Fibroblast of pulmonary artery (primary cell): ENCODE measurements at regions not wholly inside any gene's neighbourhood (a gene's known extent, or its start where the extent isn't known, plus 50 kb on each side); places are given as distances from the start of the nearest gene placed in this dataset.

Experiments
- DNase-seq: peaks from one replicate; pipeline ENCODE4 v3.0.0-alpha.2; 2010; ENCODE audit warnings: low read depth
- H3K4me3 ChIP-seq: replicated peaks from 2 replicates; pipeline ENCODE4 v1.5.1; 2011; ENCODE audit warnings: low read depth, mild to moderate bottlenecking, control low read depth, low read length, moderate library complexity
- TF ChIP-seq, protein P1 (sequence below): IDR thresholded peaks from 2 replicates; pipeline ENCODE4 v1.5.1; 2011; ENCODE audit warnings: mild to moderate bottlenecking, control low read depth, low read length, inconsistent platforms; ENCODE audit errors: missing control alignments

DNA sequence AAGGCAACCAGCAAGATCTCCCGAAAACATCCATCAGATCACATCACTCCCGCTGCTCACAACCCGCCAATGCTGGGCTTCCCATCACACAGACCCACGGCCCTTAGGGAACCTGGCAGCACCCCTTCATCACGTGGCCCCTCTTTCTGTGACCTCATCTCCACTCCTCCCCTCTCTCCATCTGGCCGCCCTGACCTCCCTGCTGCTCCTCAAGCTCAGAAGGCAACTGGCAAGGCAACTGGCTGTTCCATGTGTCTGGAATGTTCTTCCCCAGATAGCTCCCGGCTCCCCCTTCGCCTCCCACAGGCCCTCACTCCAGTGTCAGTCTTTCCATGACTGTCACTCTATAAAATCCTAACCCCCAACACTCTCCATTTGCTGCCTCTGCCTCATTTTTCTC, 113.0 kb upstream of the ERG start:
- no peak for DNase-seq
- TF ChIP-seq, protein P1, sequence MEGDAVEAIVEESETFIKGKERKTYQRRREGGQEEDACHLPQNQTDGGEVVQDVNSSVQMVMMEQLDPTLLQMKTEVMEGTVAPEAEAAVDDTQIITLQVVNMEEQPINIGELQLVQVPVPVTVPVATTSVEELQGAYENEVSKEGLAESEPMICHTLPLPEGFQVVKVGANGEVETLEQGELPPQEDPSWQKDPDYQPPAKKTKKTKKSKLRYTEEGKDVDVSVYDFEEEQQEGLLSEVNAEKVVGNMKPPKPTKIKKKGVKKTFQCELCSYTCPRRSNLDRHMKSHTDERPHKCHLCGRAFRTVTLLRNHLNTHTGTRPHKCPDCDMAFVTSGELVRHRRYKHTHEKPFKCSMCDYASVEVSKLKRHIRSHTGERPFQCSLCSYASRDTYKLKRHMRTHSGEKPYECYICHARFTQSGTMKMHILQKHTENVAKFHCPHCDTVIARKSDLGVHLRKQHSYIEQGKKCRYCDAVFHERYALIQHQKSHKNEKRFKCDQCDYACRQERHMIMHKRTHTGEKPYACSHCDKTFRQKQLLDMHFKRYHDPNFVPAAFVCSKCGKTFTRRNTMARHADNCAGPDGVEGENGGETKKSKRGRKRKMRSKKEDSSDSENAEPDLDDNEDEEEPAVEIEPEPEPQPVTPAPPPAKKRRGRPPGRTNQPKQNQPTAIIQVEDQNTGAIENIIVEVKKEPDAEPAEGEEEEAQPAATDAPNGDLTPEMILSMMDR: no peak
- H3K4me3 ChIP-seq: no peak overlapping the region

DNA sequence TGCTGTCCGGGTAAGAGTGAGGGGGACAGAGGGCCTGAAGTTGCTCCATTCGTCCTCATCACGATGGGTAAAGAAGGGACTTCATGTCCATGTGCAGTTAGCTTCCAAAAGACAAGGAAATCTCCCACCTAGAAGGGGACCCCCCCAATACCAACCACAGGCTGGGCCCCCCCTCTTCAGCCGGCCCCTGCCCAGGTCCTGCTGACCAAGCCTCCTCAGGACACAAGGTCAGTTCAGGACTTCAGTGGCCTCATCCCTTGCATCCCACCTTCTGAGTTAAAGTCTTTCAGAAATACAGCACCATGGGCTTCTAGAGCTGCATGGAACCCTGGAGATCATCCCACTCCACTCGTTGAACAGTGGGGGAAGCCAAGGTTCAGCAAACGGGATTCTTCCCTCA, 115.4 kb upstream of the ERG start:
- TF ChIP-seq, protein P1: no peak
- DNase-seq: no peak
- no peak overlapping the region for H3K4me3 ChIP-seq

DNA sequence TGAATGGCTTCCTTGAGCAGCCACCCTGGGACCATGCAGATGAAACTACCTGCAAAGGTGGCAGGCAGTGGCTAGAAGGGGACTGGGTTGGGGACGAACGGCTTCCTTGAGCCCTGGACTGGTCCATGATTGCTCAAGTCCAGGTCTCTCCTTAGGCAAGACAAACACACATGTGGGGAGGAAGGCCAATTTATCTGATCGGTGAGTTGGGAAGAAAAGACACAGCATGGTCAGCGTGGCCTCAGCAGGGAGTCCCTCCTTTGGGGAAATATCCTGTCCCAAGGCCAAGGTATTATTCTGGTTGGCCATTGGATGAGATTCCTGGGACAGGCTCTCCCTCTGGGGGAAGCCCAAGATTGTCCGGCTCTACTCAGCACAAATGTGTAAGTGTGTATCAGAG, 116.3 kb upstream of the ERG start:
- no peak overlapping the region for H3K4me3 ChIP-seq
- DNase-seq: no peak
- TF ChIP-seq, protein P1: no peak

DNA sequence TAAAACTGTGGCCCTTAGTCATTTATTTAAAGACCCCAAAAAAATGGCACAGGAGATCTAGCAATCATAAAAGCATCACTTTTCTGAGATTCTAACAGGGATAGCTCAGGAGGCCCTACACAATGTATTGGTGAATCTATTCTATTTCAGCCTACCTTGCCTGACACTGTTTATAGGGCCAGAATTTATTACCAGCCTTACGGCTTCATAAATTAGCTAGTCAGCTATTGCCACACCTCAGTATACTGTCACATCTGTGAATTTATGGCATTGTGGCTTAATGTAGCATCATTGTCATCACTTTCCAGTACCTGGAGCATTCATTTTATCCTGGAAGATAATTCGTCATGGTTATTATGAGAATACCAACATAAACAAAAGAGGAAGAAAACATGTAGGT, 121.2 kb upstream of the ERG start:
- TF ChIP-seq, protein P1: no peak
- DNase-seq: no peak
- no peak overlapping the region for H3K4me3 ChIP-seq

DNA sequence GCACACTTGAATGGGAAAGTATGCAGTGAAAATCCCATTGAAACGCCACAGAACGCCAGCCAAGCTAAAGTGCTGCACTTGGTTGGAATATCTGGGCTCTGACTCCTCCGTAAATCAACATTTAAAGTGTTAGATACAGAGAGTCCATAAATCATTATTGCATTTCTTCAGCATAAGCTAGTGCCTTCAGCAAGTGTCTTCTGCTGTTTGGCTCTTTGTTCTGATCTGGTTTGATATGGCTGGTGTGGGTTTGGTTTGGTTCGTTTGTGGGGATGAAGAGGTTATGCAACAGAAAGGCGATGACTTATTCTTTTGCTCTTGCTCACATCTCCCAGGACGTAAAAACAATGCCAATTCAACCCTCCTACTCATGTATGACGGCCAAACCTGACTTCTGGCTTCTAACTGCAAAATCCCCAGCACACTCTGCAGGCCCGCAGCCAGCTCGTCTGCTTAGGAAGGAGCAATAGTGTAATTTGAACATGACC, 121.8 kb upstream of the ERG start:
- no peak overlapping the region for H3K4me3 ChIP-seq
- TF ChIP-seq, protein P1: no peak
- peak; percentile 92 for DNase-seq

DNA sequence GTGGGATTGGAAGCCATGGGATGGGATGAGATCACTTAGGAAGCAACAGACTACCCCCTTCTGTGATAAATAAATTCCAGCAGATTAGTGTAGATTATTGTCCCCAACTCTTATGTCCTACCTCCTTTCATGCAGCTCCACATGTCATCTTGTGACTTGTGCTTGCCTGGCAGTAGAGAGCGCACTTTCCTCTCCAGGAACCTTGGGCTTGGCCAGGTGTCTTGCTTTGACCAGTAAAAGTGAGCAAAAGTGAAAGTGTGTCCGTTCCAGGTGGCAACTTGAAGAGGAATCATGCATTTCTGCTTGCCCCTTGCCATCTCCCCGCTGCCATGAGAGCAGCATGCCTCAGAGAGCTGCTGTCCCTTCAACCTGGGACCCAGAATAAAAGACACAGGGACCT, 122.9 kb upstream of the ERG start:
- no peak for DNase-seq
- TF ChIP-seq, protein P1: no peak
- no peak overlapping the region for H3K4me3 ChIP-seq

DNA sequence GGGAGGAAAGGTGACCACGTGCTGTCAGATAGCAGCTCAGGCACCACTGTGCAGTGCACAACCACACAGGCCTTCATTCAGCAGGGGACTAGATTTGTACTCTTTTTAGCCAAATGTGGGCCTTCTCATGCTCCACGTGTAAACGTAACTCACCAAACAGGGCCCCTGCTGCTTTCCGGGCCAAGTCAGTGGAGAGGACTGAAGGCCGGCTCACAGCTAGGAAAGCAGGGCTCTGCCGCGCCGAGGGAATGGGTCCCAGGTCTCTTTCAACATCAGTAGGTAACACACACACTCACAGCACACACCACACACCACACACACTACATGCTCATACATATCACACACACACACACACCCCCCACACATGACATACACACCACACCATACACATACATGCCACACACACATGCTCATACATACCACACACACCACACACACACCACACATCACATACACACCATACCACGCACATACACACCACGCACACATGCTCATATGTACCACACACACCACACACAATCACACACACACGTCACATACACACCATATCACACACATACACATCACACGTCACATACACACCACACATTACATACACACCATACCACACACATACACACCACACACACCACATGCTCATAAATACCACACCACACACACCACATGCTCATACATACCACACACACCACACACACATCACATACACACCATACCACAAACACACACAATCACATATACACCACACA, 124.0 kb upstream of the ERG start:
- TF ChIP-seq, protein P1: no peak
- H3K4me3 ChIP-seq: no peak overlapping the region
- DNase-seq: no peak
